Hepatocyte (in vitro differentiated cells): ENCODE measurements at regions not wholly inside any gene's neighbourhood (a gene's known extent, or its start where the extent isn't known, plus 50 kb on each side); places are given as distances from the start of the nearest gene placed in this dataset.
"Not testable (repeated sequence)": the region's sequence is repeated elsewhere in the genome, so short reads cannot be mapped to it uniquely, and the experiment has no call there.

Experiments used
- DNase-seq: peaks from one replicate; pipeline ENCODE4 v3.0.0-alpha.2; 2016; ENCODE audit warnings: low spot score
- H2AFZ ChIP-seq: fragments of 200-600 bp; sonication (generic); 2 replicates; pipeline ENCODE4 v1.6.0; 2016; ENCODE audit warnings: antibody characterized with exemption, mild to moderate bottlenecking
- H3K27ac ChIP-seq: fragments of 200-600 bp; sonication (generic); 2 replicates; pipeline ENCODE4 v1.5.1; 2016; ENCODE audit warnings: mild to moderate bottlenecking
- H3K27me3 ChIP-seq: fragments of 200-600 bp; sonication (generic); 2 replicates; pipeline ENCODE4 v1.6.1; 2016
- H3K36me3 ChIP-seq: fragments of 200-600 bp; sonication (generic); replicated peaks from 2 replicates; pipeline ENCODE4 v1.5.1; 2016; ENCODE audit warnings: low read depth; ENCODE audit not compliant: insufficient read depth
- H3K4me1 ChIP-seq: fragments of 200-600 bp; sonication (generic); 2 replicates; pipeline ENCODE4 v1.5.1; 2016; ENCODE audit warnings: mild to moderate bottlenecking, moderate library complexity; ENCODE audit not compliant: insufficient read depth
- H3K4me2 ChIP-seq: fragments of 200-600 bp; sonication (generic); 2 replicates; pipeline ENCODE4 v1.6.0; 2016
- H3K4me3 ChIP-seq: fragments of 200-600 bp; sonication (generic); 2 replicates; pipeline ENCODE4 v1.5.1; 2016; ENCODE audit warnings: mild to moderate bottlenecking
- H3K79me2 ChIP-seq: fragments of 200-600 bp; sonication (generic); 2 replicates; pipeline ENCODE4 v1.6.0; 2017; ENCODE audit warnings: mild to moderate bottlenecking
- H3K9me2 ChIP-seq: fragments of 200-600 bp; sonication (generic); replicated peaks from 2 replicates; pipeline ENCODE4 v1.6.0; 2017; ENCODE audit warnings: mild to moderate bottlenecking; ENCODE audit not compliant: insufficient read depth
- H3K9me3 ChIP-seq: fragments of 200-600 bp; sonication (generic); 2 replicates; pipeline ENCODE4 v1.5.1; 2016; ENCODE audit warnings: low read depth, mild to moderate bottlenecking
- H4K20me1 ChIP-seq: fragments of 200-600 bp; sonication (generic); 2 replicates; pipeline ENCODE4 v1.6.0; 2016; ENCODE audit warnings: mild to moderate bottlenecking; ENCODE audit not compliant: insufficient read depth, poor library complexity, severe bottlenecking
- EZH2 ChIP-seq: fragments of 200-600 bp; sonication (generic); IDR thresholded peaks from 2 replicates; pipeline ENCODE4 v1.6.1; 2016; ENCODE audit warnings: antibody characterized with exemption, mild to moderate bottlenecking, borderline replicate concordance
- EZH2phosphoT487 ChIP-seq: fragments of 200-600 bp; sonication (generic); IDR thresholded peaks from one replicate; pipeline ENCODE4 v1.6.1; 2018; ENCODE audit warnings: antibody characterized with exemption, mild to moderate bottlenecking, low read depth, moderate library complexity; ENCODE audit not compliant: unreplicated experiment, severe bottlenecking
- WGBS: methylation state at CpG from one replicate; pipeline ENCODE4 v1.1.6; 2016; ENCODE audit warnings: low lambda C conversion rate; ENCODE audit errors: missing lambda C conversion rate; 5-methylcytosine and 5-hydroxymethylcytosine counted together
- TF ChIP-seq, protein P1 (sequence below): fragments of 200-600 bp; sonication (generic); IDR thresholded peaks from 2 replicates; pipeline ENCODE4 v1.5.1; 2016; ENCODE audit warnings: antibody characterized with exemption, mild to moderate bottlenecking; ENCODE audit not compliant: poor library complexity

- H3K4me3 ChIP-seq = no peak overlapping the region
- no peak for DNase-seq
Observed at GRCh38 chr4:177810220-177810619, 368.0 kb upstream of the AGA start.

GRCh38 chr4:177818392-177818791 lies 376.2 kb upstream of the AGA start:
- not testable (repeated sequence) for H2AFZ ChIP-seq, H3K27ac ChIP-seq, H3K9me2 ChIP-seq, H3K4me1 ChIP-seq, H3K36me3 ChIP-seq, H3K27me3 ChIP-seq, H3K4me2 ChIP-seq, H3K9me3 ChIP-seq, H4K20me1 ChIP-seq, H3K4me3 ChIP-seq, H3K79me2 ChIP-seq, DNase-seq
- 90% methylated on average over 4 of the region's 4 CpGs for WGBS

More at GRCh38 chr4:177810220-177810619, 368.0 kb upstream of the AGA start:
- H3K9me3 ChIP-seq = no peaks in the 10 kb centered on the region
- no peaks in the 10 kb centered on the region for H3K79me2 ChIP-seq
- H3K36me3 ChIP-seq = no peaks in the 10 kb centered on the region
- no peaks in the 10 kb centered on the region for H3K27me3 ChIP-seq
- no peak for TF ChIP-seq EZH2phosphoT487
- TF ChIP-seq, protein P1, sequence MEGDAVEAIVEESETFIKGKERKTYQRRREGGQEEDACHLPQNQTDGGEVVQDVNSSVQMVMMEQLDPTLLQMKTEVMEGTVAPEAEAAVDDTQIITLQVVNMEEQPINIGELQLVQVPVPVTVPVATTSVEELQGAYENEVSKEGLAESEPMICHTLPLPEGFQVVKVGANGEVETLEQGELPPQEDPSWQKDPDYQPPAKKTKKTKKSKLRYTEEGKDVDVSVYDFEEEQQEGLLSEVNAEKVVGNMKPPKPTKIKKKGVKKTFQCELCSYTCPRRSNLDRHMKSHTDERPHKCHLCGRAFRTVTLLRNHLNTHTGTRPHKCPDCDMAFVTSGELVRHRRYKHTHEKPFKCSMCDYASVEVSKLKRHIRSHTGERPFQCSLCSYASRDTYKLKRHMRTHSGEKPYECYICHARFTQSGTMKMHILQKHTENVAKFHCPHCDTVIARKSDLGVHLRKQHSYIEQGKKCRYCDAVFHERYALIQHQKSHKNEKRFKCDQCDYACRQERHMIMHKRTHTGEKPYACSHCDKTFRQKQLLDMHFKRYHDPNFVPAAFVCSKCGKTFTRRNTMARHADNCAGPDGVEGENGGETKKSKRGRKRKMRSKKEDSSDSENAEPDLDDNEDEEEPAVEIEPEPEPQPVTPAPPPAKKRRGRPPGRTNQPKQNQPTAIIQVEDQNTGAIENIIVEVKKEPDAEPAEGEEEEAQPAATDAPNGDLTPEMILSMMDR = no peak
- no peak for TF ChIP-seq EZH2
- peak overlapping the region; percentile 47 for H3K4me2 ChIP-seq
- H2AFZ ChIP-seq = no peak overlapping the region
- H3K9me2 ChIP-seq = no peaks in the 10 kb centered on the region
- peak overlapping the region; percentile 19 for H3K27ac ChIP-seq
- no peaks in the 10 kb centered on the region for H4K20me1 ChIP-seq
- peaks cover 8% of the 10 kb centered on the region for H3K4me1 ChIP-seq
- WGBS = 50% methylated on average over 4 of the region's 4 CpGs

GRCh38 chr4:177826973-177827372 lies 384.7 kb upstream of the AGA start:
- Histone ChIP-seq H3K27ac (no peak overlapping the region), H4K20me1 (no peaks in the 10 kb centered on the region), H3K9me2 (no peaks in the 10 kb centered on the region), H3K4me1 (no peaks in the 10 kb centered on the region), H3K9me3 (no peaks in the 10 kb centered on the region), H2AFZ (no peak overlapping the region), H3K27me3 (no peaks in the 10 kb centered on the region), H3K4me2 (no peak overlapping the region), H3K79me2 (no peaks in the 10 kb centered on the region), H3K36me3 (no peaks in the 10 kb centered on the region), H3K4me3 (no peak overlapping the region)
- WGBS = 55% methylated on average over 1 of the region's 1 CpG
- TF ChIP-seq, protein P1 = no peak
- no peak for TF ChIP-seq EZH2phosphoT487
- TF ChIP-seq EZH2 = no peak
- DNase-seq = no peak

GRCh38 chr4:177841258-177841657 lies 399.0 kb upstream of the AGA start:
- H3K9me2 ChIP-seq = no peaks in the 10 kb centered on the region
- TF ChIP-seq EZH2 (no peak), EZH2phosphoT487 (no peak)
- TF ChIP-seq, protein P1 = no peak
- no peak overlapping the region for H3K27ac ChIP-seq
- H2AFZ ChIP-seq = no peak overlapping the region
- no peaks in the 10 kb centered on the region for H3K4me1 ChIP-seq
- H3K9me3 ChIP-seq = no peaks in the 10 kb centered on the region
- no peak for DNase-seq
- H3K79me2 ChIP-seq = no peaks in the 10 kb centered on the region
- H3K4me2 ChIP-seq = no peak overlapping the region
- H4K20me1 ChIP-seq = no peaks in the 10 kb centered on the region
- H3K4me3 ChIP-seq = no peak overlapping the region
- H3K36me3 ChIP-seq = no peaks in the 10 kb centered on the region
- H3K27me3 ChIP-seq = no peaks in the 10 kb centered on the region
- WGBS = 78% methylated on average over 1 of the region's 1 CpG
